ENCODE measurements at regions not wholly inside any gene's neighbourhood (a gene's known extent, or its start where the extent isn't known, plus 50 kb on each side); places are given as distances from the start of the nearest gene placed in this dataset.

DNA sequence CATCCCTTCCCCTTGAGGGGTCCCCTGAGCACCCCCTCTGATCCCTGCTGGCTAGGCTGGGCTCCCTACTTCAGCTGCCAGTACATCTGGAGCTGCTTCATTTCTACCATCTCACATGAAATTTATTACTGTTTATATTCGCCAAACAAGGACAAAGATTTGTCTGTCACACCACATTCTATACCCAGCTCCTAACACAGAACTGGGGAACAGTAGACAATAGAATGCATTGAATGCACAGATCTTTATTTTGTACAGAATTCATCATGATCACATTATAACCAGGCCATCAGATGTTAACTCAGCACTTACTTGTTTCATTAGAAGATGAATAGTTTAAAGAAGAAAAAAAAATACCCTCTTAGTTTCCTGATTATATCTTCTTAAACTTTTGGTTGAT, 159.4 kb downstream of the KLF5 start:
- no peak overlapping the region for H3K4me3 Mint-ChIP-seq (ENCODE audit: unreplicated experiment)
- TF ChIP-seq, protein P1, sequence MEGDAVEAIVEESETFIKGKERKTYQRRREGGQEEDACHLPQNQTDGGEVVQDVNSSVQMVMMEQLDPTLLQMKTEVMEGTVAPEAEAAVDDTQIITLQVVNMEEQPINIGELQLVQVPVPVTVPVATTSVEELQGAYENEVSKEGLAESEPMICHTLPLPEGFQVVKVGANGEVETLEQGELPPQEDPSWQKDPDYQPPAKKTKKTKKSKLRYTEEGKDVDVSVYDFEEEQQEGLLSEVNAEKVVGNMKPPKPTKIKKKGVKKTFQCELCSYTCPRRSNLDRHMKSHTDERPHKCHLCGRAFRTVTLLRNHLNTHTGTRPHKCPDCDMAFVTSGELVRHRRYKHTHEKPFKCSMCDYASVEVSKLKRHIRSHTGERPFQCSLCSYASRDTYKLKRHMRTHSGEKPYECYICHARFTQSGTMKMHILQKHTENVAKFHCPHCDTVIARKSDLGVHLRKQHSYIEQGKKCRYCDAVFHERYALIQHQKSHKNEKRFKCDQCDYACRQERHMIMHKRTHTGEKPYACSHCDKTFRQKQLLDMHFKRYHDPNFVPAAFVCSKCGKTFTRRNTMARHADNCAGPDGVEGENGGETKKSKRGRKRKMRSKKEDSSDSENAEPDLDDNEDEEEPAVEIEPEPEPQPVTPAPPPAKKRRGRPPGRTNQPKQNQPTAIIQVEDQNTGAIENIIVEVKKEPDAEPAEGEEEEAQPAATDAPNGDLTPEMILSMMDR (IDR thresholded peaks at IDR 0.05; ENCODE audit: unreplicated experiment): no peak
- H3K27ac Mint-ChIP-seq (ENCODE audit: low read depth, unreplicated experiment): peak overlapping the region; percentile 75
- H3K9me3 Mint-ChIP-seq (ENCODE audit: unreplicated experiment): peaks cover 7% of the 10 kb centered on the region
- H3K4me1 Mint-ChIP-seq (ENCODE audit: insufficient read depth, unreplicated experiment): peaks cover 32% of the 10 kb centered on the region
- no peak for DNase-seq (ENCODE audit: unreplicated experiment)
- peaks cover 6% of the 10 kb centered on the region for H3K36me3 Mint-ChIP-seq (ENCODE audit: insufficient read depth, unreplicated experiment)
- ChIA-PET POLR2A (interaction anchor here (0.6 to 0.9 kb wide), 2 partner anchors 13 to 158 kb away, joined by 3 to 4 read pairs; no protein-coding TSS in a partner anchor), CTCF (interaction anchor here (0.7 to 1.0 kb wide), 2 partner anchors 12 to 31 kb away, joined by 3 to 4 read pairs; no protein-coding TSS in a partner anchor)
- intact Hi-C loops (cut with micrococcal nuclease): no loop called here
- BruUV-seq (replicated peaks): no TSS peak
- H3K27me3 Mint-ChIP-seq (ENCODE audit: insufficient read depth, unreplicated experiment): no peaks in the 10 kb centered on the region

DNA sequence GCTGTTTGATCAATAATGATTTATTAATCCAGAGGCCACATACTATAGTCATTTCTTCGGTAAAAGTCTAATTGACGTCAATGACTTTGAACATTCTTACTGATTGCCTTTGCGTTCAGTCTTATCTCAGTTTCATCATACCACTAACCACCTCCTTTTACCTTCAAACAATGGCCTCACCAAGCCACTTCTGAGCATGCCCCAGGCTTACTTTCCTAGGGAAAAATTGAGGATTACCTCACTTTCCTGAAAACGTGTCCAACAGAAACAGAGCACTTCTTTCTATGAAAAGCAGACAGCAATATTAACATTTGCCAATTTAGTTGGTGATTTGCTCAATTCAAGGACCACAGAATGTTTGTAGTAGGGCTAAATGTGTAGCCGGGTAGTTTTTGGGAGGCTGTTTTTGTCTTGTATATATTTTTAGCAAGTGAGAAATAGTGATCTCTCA, 157.6 kb downstream of the KLF5 start:
- H3K27ac Mint-ChIP-seq (ENCODE audit: low read depth, unreplicated experiment): peak overlapping the region; percentile 54
- peaks cover 6% of the 10 kb centered on the region for H3K36me3 Mint-ChIP-seq (ENCODE audit: insufficient read depth, unreplicated experiment)
- DNase-seq (ENCODE audit: unreplicated experiment): peak; percentile 88
- TF ChIP-seq, protein P1 (IDR thresholded peaks at IDR 0.05; ENCODE audit: unreplicated experiment): no peak
- ChIA-PET CTCF (no interaction called here), POLR2A (interaction anchor here (1.2 kb wide), 1 partner anchor 18 kb away, joined by 4 read pairs; no protein-coding TSS in a partner anchor)
- peaks cover 7% of the 10 kb centered on the region for H3K9me3 Mint-ChIP-seq (ENCODE audit: unreplicated experiment)
- TSS peak; percentile 24 for BruUV-seq (replicated peaks)
- peaks cover 30% of the 10 kb centered on the region for H3K4me1 Mint-ChIP-seq (ENCODE audit: insufficient read depth, unreplicated experiment)
- H3K27me3 Mint-ChIP-seq (ENCODE audit: insufficient read depth, unreplicated experiment): no peaks in the 10 kb centered on the region
- intact Hi-C loops (cut with micrococcal nuclease): no loop called here
- H3K4me3 Mint-ChIP-seq (ENCODE audit: unreplicated experiment): peak overlapping the region; percentile 34

DNA sequence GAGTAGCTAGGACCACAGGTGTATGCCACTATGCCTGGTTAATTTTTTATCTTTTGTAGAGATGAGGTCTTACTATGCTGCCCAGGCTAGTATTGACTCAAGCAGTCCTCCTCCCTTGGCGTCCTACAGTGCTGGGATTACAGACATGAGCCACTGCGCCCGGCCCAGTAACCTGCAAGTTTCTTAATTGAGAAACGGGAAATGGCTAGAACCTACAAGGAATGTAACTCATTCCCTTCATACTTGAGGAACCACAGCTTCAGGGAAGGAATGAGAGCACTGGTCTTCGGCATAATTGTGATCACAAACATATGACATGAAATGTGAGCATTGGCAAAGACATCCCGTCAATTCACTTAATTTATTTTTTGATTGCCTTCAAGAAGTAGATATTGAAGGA, 157.0 kb downstream of the KLF5 start:
- DNase-seq (ENCODE audit: unreplicated experiment): peak; percentile 72
- Mint-ChIP-seq H3K36me3 (ENCODE audit: insufficient read depth, unreplicated experiment) (peaks cover 6% of the 10 kb centered on the region), H3K9me3 (ENCODE audit: unreplicated experiment) (peaks cover 7% of the 10 kb centered on the region), H3K27me3 (ENCODE audit: insufficient read depth, unreplicated experiment) (no peaks in the 10 kb centered on the region), H3K4me1 (ENCODE audit: insufficient read depth, unreplicated experiment) (peaks cover 29% of the 10 kb centered on the region), H3K27ac (ENCODE audit: low read depth, unreplicated experiment) (peak overlapping the region; percentile 54), H3K4me3 (ENCODE audit: unreplicated experiment) (peak overlapping the region; percentile 34)
- ChIA-PET CTCF (interaction anchor here (0.5 to 0.7 kb wide), 2 partner anchors 11 to 322 kb away, joined by 3 to 5 read pairs; no protein-coding TSS in a partner anchor), POLR2A (interaction anchor here (0.7 to 1.2 kb wide), 2 partner anchors 17 to 207 kb away, joined by 3 to 4 read pairs; no protein-coding TSS in a partner anchor)
- intact Hi-C loops (cut with micrococcal nuclease): no loop called here
- TF ChIP-seq, protein P1 (IDR thresholded peaks at IDR 0.05; ENCODE audit: unreplicated experiment): no peak
- BruUV-seq (replicated peaks): no TSS peak

DNA sequence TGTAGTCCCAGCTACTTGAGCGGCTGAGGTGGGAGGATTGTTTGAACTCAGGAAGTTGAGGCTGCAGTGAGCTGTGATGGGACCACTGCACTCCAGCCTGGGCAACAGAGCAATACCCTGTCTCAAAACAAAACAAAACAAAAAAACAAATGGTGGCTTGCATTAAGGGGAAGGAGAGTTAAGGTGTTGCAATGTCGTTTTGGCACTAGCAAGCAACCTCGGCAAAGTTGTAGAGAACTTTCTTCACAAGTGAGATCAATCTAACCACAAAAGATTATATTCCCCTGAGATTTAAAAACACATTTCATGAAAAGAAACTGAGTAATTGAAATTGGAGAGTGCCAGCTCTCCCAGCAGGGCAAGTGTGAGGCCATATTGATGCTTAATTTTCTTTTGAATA, 153.7 kb downstream of the KLF5 start:
- intact Hi-C loops (cut with micrococcal nuclease): no loop called here
- no peaks in the 10 kb centered on the region for H3K27me3 Mint-ChIP-seq (ENCODE audit: insufficient read depth, unreplicated experiment)
- peak; percentile 25 for DNase-seq (ENCODE audit: unreplicated experiment)
- TF ChIP-seq, protein P1 (IDR thresholded peaks at IDR 0.05; ENCODE audit: unreplicated experiment): no peak
- no peak overlapping the region for H3K27ac Mint-ChIP-seq (ENCODE audit: low read depth, unreplicated experiment)
- POLR2A ChIA-PET: interaction anchor here (0.8 to 2.0 kb wide), 3 partner anchors 17 to 154 kb away, joined by 3 to 6 read pairs (median 4); partner anchors contain the start of gene KLF5
- BruUV-seq (replicated peaks): no TSS peak
- CTCF ChIA-PET: interaction anchor here (1.1 kb wide), 1 partner anchor 21 kb away, joined by 3 read pairs; no protein-coding TSS in a partner anchor
- H3K4me1 Mint-ChIP-seq (ENCODE audit: insufficient read depth, unreplicated experiment): peaks cover 39% of the 10 kb centered on the region
- peaks cover 7% of the 10 kb centered on the region for H3K9me3 Mint-ChIP-seq (ENCODE audit: unreplicated experiment)
- no peak overlapping the region for H3K4me3 Mint-ChIP-seq (ENCODE audit: unreplicated experiment)
- peaks cover 6% of the 10 kb centered on the region for H3K36me3 Mint-ChIP-seq (ENCODE audit: insufficient read depth, unreplicated experiment)
